ENCODE measurements at regions not wholly inside any gene's neighbourhood (a gene's known extent, or its start where the extent isn't known, plus 50 kb on each side); places are given as distances from the start of the nearest gene placed in this dataset.
"Not testable (repeated sequence)": the region's sequence is repeated elsewhere in the genome, so short reads cannot be mapped to it uniquely, and the experiment has no call there.

- H3K4me3 ChIP-seq (replicated peaks; ENCODE audit: low read depth, low read length) = no peak overlapping the region
- TF ChIP-seq, protein P1, sequence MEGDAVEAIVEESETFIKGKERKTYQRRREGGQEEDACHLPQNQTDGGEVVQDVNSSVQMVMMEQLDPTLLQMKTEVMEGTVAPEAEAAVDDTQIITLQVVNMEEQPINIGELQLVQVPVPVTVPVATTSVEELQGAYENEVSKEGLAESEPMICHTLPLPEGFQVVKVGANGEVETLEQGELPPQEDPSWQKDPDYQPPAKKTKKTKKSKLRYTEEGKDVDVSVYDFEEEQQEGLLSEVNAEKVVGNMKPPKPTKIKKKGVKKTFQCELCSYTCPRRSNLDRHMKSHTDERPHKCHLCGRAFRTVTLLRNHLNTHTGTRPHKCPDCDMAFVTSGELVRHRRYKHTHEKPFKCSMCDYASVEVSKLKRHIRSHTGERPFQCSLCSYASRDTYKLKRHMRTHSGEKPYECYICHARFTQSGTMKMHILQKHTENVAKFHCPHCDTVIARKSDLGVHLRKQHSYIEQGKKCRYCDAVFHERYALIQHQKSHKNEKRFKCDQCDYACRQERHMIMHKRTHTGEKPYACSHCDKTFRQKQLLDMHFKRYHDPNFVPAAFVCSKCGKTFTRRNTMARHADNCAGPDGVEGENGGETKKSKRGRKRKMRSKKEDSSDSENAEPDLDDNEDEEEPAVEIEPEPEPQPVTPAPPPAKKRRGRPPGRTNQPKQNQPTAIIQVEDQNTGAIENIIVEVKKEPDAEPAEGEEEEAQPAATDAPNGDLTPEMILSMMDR (IDR thresholded peaks at IDR 0.05; ENCODE audit: low read depth, low read length, missing control alignments) = no peak
- no peak for DNase-seq (ENCODE audit: extremely low read depth, low read depth)
Observed at GRCh38 chr19:5245631-5246553, 94.7 kb downstream of the PTPRS start.

GRCh38 chr19:5244351-5244750, 96.3 kb downstream of the PTPRS start:
- TF ChIP-seq, protein P1 (IDR thresholded peaks at IDR 0.05; ENCODE audit: low read depth, low read length, missing control alignments) = no peak
- no peak for DNase-seq (ENCODE audit: extremely low read depth, low read depth)

GRCh38 chr19:5243878-5244277, 96.7 kb downstream of the PTPRS start:
- no peak overlapping the region for H3K4me3 ChIP-seq (replicated peaks; ENCODE audit: low read depth, low read length)
- DNase-seq (ENCODE audit: extremely low read depth, low read depth) = no peak
- TF ChIP-seq, protein P1 (IDR thresholded peaks at IDR 0.05; ENCODE audit: low read depth, low read length, missing control alignments) = no peak

More at GRCh38 chr19:5244351-5244750, 96.3 kb downstream of the PTPRS start:
- H3K4me3 ChIP-seq (replicated peaks; ENCODE audit: low read depth, low read length) = no peak overlapping the region

GRCh38 chr19:5241896-5242295, 98.7 kb downstream of the PTPRS start:
- DNase-seq (ENCODE audit: extremely low read depth, low read depth); H3K4me3 ChIP-seq (replicated peaks; ENCODE audit: low read depth, low read length): not testable (repeated sequence)

GRCh38 chr19:5240011-5240410, 100.6 kb downstream of the PTPRS start:
- TF ChIP-seq, protein P1 (IDR thresholded peaks at IDR 0.05; ENCODE audit: low read depth, low read length, missing control alignments) = no peak
- DNase-seq (ENCODE audit: extremely low read depth, low read depth) = no peak
- H3K4me3 ChIP-seq (replicated peaks; ENCODE audit: low read depth, low read length) = no peak overlapping the region

GRCh38 chr19:5238700-5239099, 101.9 kb downstream of the PTPRS start:
- TF ChIP-seq, protein P1 (IDR thresholded peaks at IDR 0.05; ENCODE audit: low read depth, low read length, missing control alignments) = no peak
- no peak for DNase-seq (ENCODE audit: extremely low read depth, low read depth)
- H3K4me3 ChIP-seq (replicated peaks; ENCODE audit: low read depth, low read length) = no peak overlapping the region

DNA sequence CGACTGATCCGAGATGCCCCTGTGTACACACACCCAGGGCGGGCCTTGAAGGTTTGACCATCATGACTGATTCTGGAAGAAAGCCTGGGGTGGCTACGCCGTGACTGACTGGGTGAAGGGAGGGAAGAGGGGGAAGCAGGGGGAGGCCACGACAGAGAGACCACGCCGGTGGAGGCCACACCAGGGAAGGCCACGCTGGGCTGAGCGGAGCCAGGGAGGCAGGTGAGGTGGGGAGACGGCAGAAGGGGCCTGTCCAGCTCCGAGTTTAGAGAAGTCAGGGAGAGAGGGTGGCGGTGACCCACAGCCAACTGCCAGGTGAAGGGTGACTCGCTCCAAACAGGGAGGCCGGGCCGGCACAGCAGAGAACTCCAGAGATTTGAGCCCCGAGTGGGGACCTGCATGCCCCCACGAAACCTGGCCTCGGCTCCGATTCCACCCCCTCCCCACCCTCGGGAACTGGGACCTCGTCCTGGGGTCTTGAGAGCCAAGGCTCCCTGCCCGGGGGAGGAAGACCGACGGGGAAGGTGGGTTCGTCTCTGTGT, 102.6 kb downstream of the PTPRS start:
- TF ChIP-seq, protein P1 (IDR thresholded peaks at IDR 0.05; ENCODE audit: low read depth, low read length, missing control alignments) = no peak
- no peak overlapping the region for H3K4me3 ChIP-seq (replicated peaks; ENCODE audit: low read depth, low read length)
- no peak for DNase-seq (ENCODE audit: extremely low read depth, low read depth)

Measured in HFF-Myc (cell line).